GM12892 (cell line): ENCODE measurements at regions not wholly inside any gene's neighbourhood (a gene's known extent, or its start where the extent isn't known, plus 50 kb on each side); places are given as distances from the start of the nearest gene placed in this dataset.

Source experiments
- POLR2A ChIP-seq: IDR thresholded peaks from 2 replicates; pipeline ENCODE4 v1.6.1; 2011; ENCODE audit warnings: low read depth, low read length, control low read depth
- POLR2AphosphoS5 ChIP-seq: IDR thresholded peaks from 2 replicates; pipeline ENCODE4 v1.6.1; 2011; ENCODE audit warnings: low read depth, low read length, control low read depth
- TAF1 ChIP-seq: IDR thresholded peaks from 2 replicates; pipeline ENCODE4 v1.6.1; 2011; ENCODE audit warnings: low read depth, mild to moderate bottlenecking, control low read depth, low read length, borderline replicate concordance

GRCh38 chr2:4992226-4992625, 700.0 kb upstream of the SOX11 start:
- TF ChIP-seq POLR2AphosphoS5 (no peak), POLR2A (no peak), TAF1 (no peak)
